HEK293 (cell line): ENCODE measurements at regions not wholly inside any gene's neighbourhood (a gene's known extent, or its start where the extent isn't known, plus 50 kb on each side); places are given as distances from the start of the nearest gene placed in this dataset.

Source experiments
- CTCF ChIP-seq: fragments of 450-650 bp; formaldehyde crosslinking; IDR thresholded peaks from 2 replicates; pipeline ENCODE4 v1.5.1; 2016; ENCODE audit warnings: missing biosample characterization, missing genetic modification characterization
- EGR2 ChIP-seq: fragments of 450-650 bp; formaldehyde crosslinking; IDR thresholded peaks from 2 replicates; pipeline ENCODE4 v1.5.1; 2016; ENCODE audit warnings: low read depth, missing biosample characterization, missing genetic modification characterization
- ZBTB7A ChIP-seq: fragments of 450-650 bp; formaldehyde crosslinking; IDR thresholded peaks from 2 replicates; pipeline ENCODE4 v1.5.1; 2016; ENCODE audit warnings: low read depth, missing biosample characterization, missing genetic modification characterization
- ZNF639 ChIP-seq: fragments of 450-650 bp; formaldehyde crosslinking; IDR thresholded peaks from 2 replicates; pipeline ENCODE4 v1.5.1; 2016; ENCODE audit warnings: missing biosample characterization, missing genetic modification characterization
- ZNF785 ChIP-seq: fragments of 450-650 bp; formaldehyde crosslinking; IDR thresholded peaks from 2 replicates; pipeline ENCODE4 v1.5.1; 2016; ENCODE audit warnings: missing biosample characterization, missing genetic modification characterization

- TF ChIP-seq ZNF785 (tag by site-specific recombination) (no peak), ZBTB7A (tag by site-specific recombination) (no peak), CTCF (tag by site-specific recombination) (no peak), ZNF639 (no peak), EGR2 (no peak)
Measured at GRCh38 chr20:4370851-4371250, 121.8 kb upstream of the ADRA1D start.
